CD14-positive monocyte (primary cell): ENCODE measurements at regions not wholly inside any gene's neighbourhood (a gene's known extent, or its start where the extent isn't known, plus 50 kb on each side); places are given as distances from the start of the nearest gene placed in this dataset.

Source experiments
- DNase-seq, 3 donors: peaks; one replicate each; pipeline ENCODE4 v3.0.0-alpha.2; 2011 to 2022
- H2AFZ ChIP-seq: 2 replicates; pipeline ENCODE4 v1.6.0; 2012; ENCODE audit warnings: mild to moderate bottlenecking, low read depth, low read length, inconsistent platforms; ENCODE audit not compliant: insufficient read depth, poor library complexity, severe bottlenecking
- H3K27ac ChIP-seq, 2 donors: 1 replicate in 1 of 2; 2 replicates in 1 of 2; pipeline ENCODE4 v1.5.1; 2012 to 2013; ENCODE audit warnings: low read length in 2 of 2, control low read depth in 1 of 2, inconsistent platforms in 1 of 2, low read depth in 1 of 2, mild to moderate bottlenecking in 1 of 2
- H3K27me3 ChIP-seq, 2 donors: one replicate each; pipeline versions ENCODE4 v1.6.0 to v1.6.1; 2011 to 2013; ENCODE audit warnings: low read length in 2 of 2; ENCODE audit not compliant: control insufficient read depth in 2 of 2, insufficient read depth in 2 of 2
- H3K36me3 ChIP-seq, 2 donors: replicated peaks in 1 of 2; 1 replicate in 1 of 2; 2 replicates in 1 of 2; pipeline versions ENCODE4 v1.5.1 to v1.6.1; 2012 to 2013; ENCODE audit warnings: low read length in 2 of 2, control low read depth in 1 of 2, inconsistent platforms in 1 of 2, mild to moderate bottlenecking in 1 of 2; ENCODE audit not compliant: insufficient read depth in 2 of 2, control insufficient read depth in 1 of 2
- H3K4me1 ChIP-seq, 2 donors: 1 replicate in 1 of 2; 2 replicates in 1 of 2; pipeline versions ENCODE4 v1.5.1 to v1.6.1; 2012 to 2013; ENCODE audit warnings: low read length in 2 of 2, control low read depth in 1 of 2, inconsistent platforms in 1 of 2, mild to moderate bottlenecking in 1 of 2, moderate library complexity in 1 of 2; ENCODE audit not compliant: insufficient read depth in 2 of 2, control insufficient read depth in 1 of 2
- H3K4me2 ChIP-seq: replicated peaks from 2 replicates; pipeline ENCODE3; 2012; ENCODE audit warnings: low read length, moderate library complexity, mild to moderate bottlenecking; ENCODE audit not compliant: poor library complexity, severe bottlenecking; ENCODE audit errors: extremely low read depth
- H3K4me3 ChIP-seq, 3 experiments: fragments of 200-600 bp in 1 of 3; sonication (generic) in 1 of 3; replicated peaks in 1 of 3; 1 replicate in 2 of 3; 2 replicates in 1 of 3; pipeline ENCODE4 v1.5.1; 2011 to 2013; ENCODE audit warnings: low read length in 3 of 3, mild to moderate bottlenecking in 3 of 3, control low read depth in 2 of 3, low read depth in 2 of 3, inconsistent platforms in 1 of 3, moderate library complexity in 1 of 3
- H3K79me2 ChIP-seq: 2 replicates; pipeline ENCODE4 v1.6.0; 2012; ENCODE audit warnings: mild to moderate bottlenecking, control low read depth, inconsistent platforms, low read length, moderate library complexity; ENCODE audit not compliant: insufficient read depth
- H3K9ac ChIP-seq: 2 replicates; pipeline ENCODE4 v1.6.0; 2017; ENCODE audit warnings: low read length, mild to moderate bottlenecking; ENCODE audit not compliant: insufficient read depth, poor library complexity, severe bottlenecking
- H3K9me3 ChIP-seq, 2 donors: replicated peaks in 1 of 2; 1 replicate in 1 of 2; 2 replicates in 1 of 2; pipeline versions ENCODE4 v1.5.1 to v1.6.1; 2012 to 2013; ENCODE audit warnings: low read length in 2 of 2, control low read depth in 1 of 2; ENCODE audit not compliant: control insufficient read depth in 1 of 2, insufficient read depth in 1 of 2
- H4K20me1 ChIP-seq: 2 replicates; pipeline ENCODE4 v1.6.0; 2012; ENCODE audit warnings: mild to moderate bottlenecking, low read length, control low read depth, moderate library complexity; ENCODE audit not compliant: insufficient read depth
- H3K27ac Mint-ChIP-seq, 7 donors: one replicate each; pipeline ENCODE4 v1.8.0; 2020; ENCODE audit warnings: mild to moderate bottlenecking in 7 of 7, mixed read lengths in 7 of 7, moderate library complexity in 6 of 7, inconsistent platforms in 2 of 7
- H3K27me3 Mint-ChIP-seq, 3 donors: one replicate each; pipeline ENCODE4 v1.8.0; 2021 to 2022; ENCODE audit warnings: low read depth in 3 of 3, mild to moderate bottlenecking in 3 of 3, mixed read lengths in 3 of 3, moderate library complexity in 3 of 3, inconsistent platforms in 1 of 3
- H3K36me3 Mint-ChIP-seq, 2 donors: one replicate each; pipeline ENCODE4 v1.8.0; 2020; ENCODE audit warnings: mixed read lengths in 2 of 2, inconsistent platforms in 1 of 2, mild to moderate bottlenecking in 1 of 2
- H3K4me1 Mint-ChIP-seq: one replicate; pipeline ENCODE4 v1.8.0; 2020; ENCODE audit warnings: mild to moderate bottlenecking, mixed read lengths
- H3K4me3 Mint-ChIP-seq, 2 donors: one replicate each; pipeline ENCODE4 v1.8.0; 2020; ENCODE audit warnings: mild to moderate bottlenecking in 2 of 2, mixed read lengths in 2 of 2, moderate library complexity in 1 of 2
- H3K9me3 Mint-ChIP-seq, 7 donors: one replicate each; pipeline ENCODE4 v1.8.0; 2020 to 2022; ENCODE audit warnings: mixed read lengths in 7 of 7, mild to moderate bottlenecking in 6 of 7, moderate library complexity in 6 of 7, inconsistent platforms in 2 of 7
- WGBS: methylation state at CpG from one replicate; pipeline ENCODE4 v1.1.5; 2013; ENCODE audit warnings: missing lambda C conversion rate; ENCODE audit not compliant: insufficient coverage; 5-methylcytosine and 5-hydroxymethylcytosine counted together
- intact Hi-C, 2 donors: fragments of 100-400 bp; cut with micrococcal nuclease; formaldehyde crosslinking; loops; one replicate each; pipeline versions ENCODE4 v1.15.0 to v1.15.1; 2023
- TF ChIP-seq, protein P1 (sequence below): fragments of 200-600 bp; IDR thresholded peaks from one replicate; pipeline ENCODE4 v1.8.0; 2022; ENCODE audit warnings: antibody characterized with exemption, mild to moderate bottlenecking

GRCh38 chr9:3648266-3648665, 122.5 kb upstream of the RFX3 start:
- H3K27ac Mint-ChIP-seq: no peak overlapping the region
- WGBS: no CpG with 5 or more reads among the region's 6 CpGs
- TF ChIP-seq, protein P1, sequence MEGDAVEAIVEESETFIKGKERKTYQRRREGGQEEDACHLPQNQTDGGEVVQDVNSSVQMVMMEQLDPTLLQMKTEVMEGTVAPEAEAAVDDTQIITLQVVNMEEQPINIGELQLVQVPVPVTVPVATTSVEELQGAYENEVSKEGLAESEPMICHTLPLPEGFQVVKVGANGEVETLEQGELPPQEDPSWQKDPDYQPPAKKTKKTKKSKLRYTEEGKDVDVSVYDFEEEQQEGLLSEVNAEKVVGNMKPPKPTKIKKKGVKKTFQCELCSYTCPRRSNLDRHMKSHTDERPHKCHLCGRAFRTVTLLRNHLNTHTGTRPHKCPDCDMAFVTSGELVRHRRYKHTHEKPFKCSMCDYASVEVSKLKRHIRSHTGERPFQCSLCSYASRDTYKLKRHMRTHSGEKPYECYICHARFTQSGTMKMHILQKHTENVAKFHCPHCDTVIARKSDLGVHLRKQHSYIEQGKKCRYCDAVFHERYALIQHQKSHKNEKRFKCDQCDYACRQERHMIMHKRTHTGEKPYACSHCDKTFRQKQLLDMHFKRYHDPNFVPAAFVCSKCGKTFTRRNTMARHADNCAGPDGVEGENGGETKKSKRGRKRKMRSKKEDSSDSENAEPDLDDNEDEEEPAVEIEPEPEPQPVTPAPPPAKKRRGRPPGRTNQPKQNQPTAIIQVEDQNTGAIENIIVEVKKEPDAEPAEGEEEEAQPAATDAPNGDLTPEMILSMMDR: no peak
- no peaks in the 10 kb centered on the region for H3K9me3 ChIP-seq
- no peak overlapping the region for H3K27ac ChIP-seq
- H2AFZ ChIP-seq: no peak overlapping the region
- H3K4me3 Mint-ChIP-seq: no peak overlapping the region
- DNase-seq: no peak
- H3K36me3 ChIP-seq: no peaks in the 10 kb centered on the region
- intact Hi-C loops: no loop called here
- no peak overlapping the region for H3K9ac ChIP-seq
- H3K4me1 ChIP-seq: no peaks in the 10 kb centered on the region
- no peak overlapping the region for H3K4me2 ChIP-seq
- no peaks in the 10 kb centered on the region for H3K27me3 ChIP-seq
- H3K27me3 Mint-ChIP-seq: peaks cover 0 to 2% (median 0%) of the 10 kb centered on the region in 3 donors
- H4K20me1 ChIP-seq: no peaks in the 10 kb centered on the region
- H3K36me3 Mint-ChIP-seq: no peaks in the 10 kb centered on the region
- no peak overlapping the region for H3K4me3 ChIP-seq
- H3K9me3 Mint-ChIP-seq: no peaks in the 10 kb centered on the region
- H3K4me1 Mint-ChIP-seq: no peaks in the 10 kb centered on the region
- no peaks in the 10 kb centered on the region for H3K79me2 ChIP-seq

DNA sequence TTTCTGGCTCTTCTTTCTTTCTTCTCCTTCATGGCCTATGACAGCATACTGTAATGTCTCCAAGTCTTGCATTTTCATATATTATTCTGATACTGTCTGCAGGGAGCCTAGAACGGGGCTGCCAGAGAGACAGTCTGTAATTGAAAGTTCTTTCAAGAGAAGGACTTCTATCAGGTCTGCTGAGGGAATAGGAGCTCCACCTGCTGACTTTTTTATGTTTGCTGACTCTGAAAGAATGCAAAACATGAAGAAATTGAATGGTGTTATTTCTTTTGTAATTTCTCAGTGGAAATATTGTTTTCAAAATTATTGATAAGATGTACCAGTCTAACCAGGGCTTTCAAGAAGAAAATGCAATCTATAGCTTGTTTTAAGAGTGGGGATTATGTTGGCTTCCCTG, 121.9 kb upstream of the RFX3 start:
- Mint-ChIP-seq H3K4me3 (no peak overlapping the region), H3K36me3 (no peaks in the 10 kb centered on the region), H3K9me3 (no peaks in the 10 kb centered on the region), H3K4me1 (no peaks in the 10 kb centered on the region), H3K27me3 (peaks cover 0 to 2% (median 0%) of the 10 kb centered on the region in 3 donors), H3K27ac (no peak overlapping the region)
- no peaks in the 10 kb centered on the region for H3K36me3 ChIP-seq
- H3K9me3 ChIP-seq: no peaks in the 10 kb centered on the region
- H3K4me3 ChIP-seq: no peak overlapping the region
- H2AFZ ChIP-seq: no peak overlapping the region
- intact Hi-C loops: no loop called here
- no peaks in the 10 kb centered on the region for H3K27me3 ChIP-seq
- no peaks in the 10 kb centered on the region for H3K4me1 ChIP-seq
- no peaks in the 10 kb centered on the region for H3K79me2 ChIP-seq
- TF ChIP-seq, protein P1: no peak
- no peak for DNase-seq
- no peaks in the 10 kb centered on the region for H4K20me1 ChIP-seq
- no peak overlapping the region for H3K27ac ChIP-seq
- no CpG with 5 or more reads among the region's 1 CpG for WGBS
- no peak overlapping the region for H3K4me2 ChIP-seq
- no peak overlapping the region for H3K9ac ChIP-seq
